ENCODE measurements at regions not wholly inside any gene's neighbourhood (a gene's known extent, or its start where the extent isn't known, plus 50 kb on each side); places are given as distances from the start of the nearest gene placed in this dataset.

DNA sequence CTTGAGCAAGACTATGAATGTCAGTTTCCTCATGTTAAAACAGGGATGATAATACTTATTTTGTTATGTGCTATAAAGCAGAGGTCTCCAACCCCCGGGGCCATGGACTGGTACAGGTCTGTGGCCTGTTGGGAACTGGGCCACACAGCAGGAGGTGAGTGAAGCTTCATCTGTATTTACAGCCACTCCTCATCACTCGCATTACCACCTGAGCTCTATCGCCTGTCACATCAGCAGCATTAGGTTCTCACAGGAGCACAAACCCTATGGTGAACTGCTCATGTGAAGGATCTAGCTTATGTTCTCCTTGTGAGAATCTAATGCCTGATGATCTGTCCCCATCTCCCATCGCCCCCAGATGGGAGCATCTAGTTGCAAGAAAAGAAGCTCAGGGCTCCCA lies 365.3 kb upstream of the SMIM30 start:
- TF ChIP-seq CTCF (IDR thresholded peaks at IDR 0.05; ENCODE audit: borderline replicate concordance, extremely low read depth, low read length, poor library complexity, severe bottlenecking) (no peak), EZH2 (IDR thresholded peaks at IDR 0.05; ENCODE audit: borderline replicate concordance, low read depth, low read length, severe bottlenecking) (no peak)

Data from DND-41 (cell line).